SK-N-SH (cell line): ENCODE measurements at regions not wholly inside any gene's neighbourhood (a gene's known extent, or its start where the extent isn't known, plus 50 kb on each side); places are given as distances from the start of the nearest gene placed in this dataset.

ENCODE experiments used
- CTCF ChIA-PET: fragments of 300-600, 350-600 bp; formaldehyde crosslinking; extraction: SDS; loops from one replicate; lab custom pipeline; 2021; lab: Yijun Ruan, JAX
- POLR2A ChIA-PET: fragments of 350-600 bp; sonication (Branson Sonifier 250); formaldehyde crosslinking; extraction: SDS; loops from one replicate; lab custom pipeline; 2020; ENCODE audit warnings: antibody characterized with exemption, inconsistent platforms; lab: Yijun Ruan, JAX
- DNase-seq: peaks from one replicate; pipeline ENCODE4 v3.0.0; 2012
- H2AFZ ChIP-seq: fragments of 200-600 bp; sonication (generic); 2 replicates; pipeline ENCODE4 v1.8.1; 2016; ENCODE audit warnings: antibody characterized with exemption, mild to moderate bottlenecking, low read depth
- H3F3A ChIP-seq: fragments of 200-600 bp; sonication (generic); replicated peaks from 2 replicates; pipeline ENCODE3; 2016; ENCODE audit warnings: antibody characterized with exemption, mild to moderate bottlenecking; ENCODE audit not compliant: insufficient read depth
- H3K27ac ChIP-seq, 2 experiments: fragments of 200-500 bp in 1 of 2; fragments of 200-600 bp in 1 of 2; sonication (Bioruptor generic) in 1 of 2; sonication (generic), shearing (Covaris generic) in 1 of 2; 2 replicates each; pipeline versions ENCODE4 v1.5.1 to v1.6.1; 2014 to 2016; ENCODE audit warnings: low read depth in 2 of 2, inconsistent platforms in 1 of 2, low read length in 1 of 2, mild to moderate bottlenecking in 1 of 2, mixed read lengths in 1 of 2
- H3K27me3 ChIP-seq: fragments of 200-600 bp; sonication (generic), shearing (Covaris generic); 2 replicates; pipeline ENCODE4 v1.6.1; 2016; ENCODE audit warnings: mixed run types; ENCODE audit not compliant: insufficient read depth
- H3K36me3 ChIP-seq, 2 experiments: fragments of 200-500 bp in 1 of 2; fragments of 200-600 bp in 1 of 2; sonication (Bioruptor generic) in 1 of 2; sonication (generic) in 1 of 2; replicated peaks in 1 of 2; 2 replicates each; pipeline versions ENCODE3 to v1.5.1; 2014 to 2016; ENCODE audit warnings: low read length in 1 of 2, mild to moderate bottlenecking in 1 of 2; ENCODE audit not compliant: insufficient read depth in 2 of 2, control insufficient read depth in 1 of 2
- H3K4me1 ChIP-seq, 2 experiments: fragments of 200-500 bp in 1 of 2; fragments of 200-600 bp in 1 of 2; sonication (Bioruptor generic) in 1 of 2; sonication (generic), shearing (Covaris generic) in 1 of 2; 2 replicates each; pipeline versions ENCODE4 v1.5.1 to v1.6.1; 2014 to 2016; ENCODE audit warnings: low read depth in 1 of 2, low read length in 1 of 2, mixed run types in 1 of 2; ENCODE audit not compliant: insufficient read depth in 2 of 2, control insufficient read depth in 1 of 2
- H3K4me2 ChIP-seq: fragments of 200-600 bp; sonication (generic), shearing (Covaris generic); 2 replicates; pipeline ENCODE4 v1.6.1; 2017; ENCODE audit warnings: mixed run types
- H3K4me3 ChIP-seq, 2 experiments: fragments of 200-500 bp in 1 of 2; fragments of 200-600 bp in 1 of 2; sonication (Bioruptor generic) in 1 of 2; sonication (generic), shearing (Covaris generic) in 1 of 2; 2 replicates each; pipeline versions ENCODE4 v1.5.1 to v1.8.1; 2014 to 2016; ENCODE audit warnings: low read depth in 2 of 2, inconsistent platforms in 1 of 2, low read length in 1 of 2, mild to moderate bottlenecking in 1 of 2, mixed read lengths in 1 of 2, moderate library complexity in 1 of 2
- H3K79me2 ChIP-seq: fragments of 200-600 bp; sonication (generic); 2 replicates; pipeline ENCODE4 v1.8.1; 2017; ENCODE audit warnings: mild to moderate bottlenecking; ENCODE audit not compliant: insufficient read depth
- H3K9ac ChIP-seq: fragments of 200-600 bp; sonication (generic); 2 replicates; pipeline ENCODE4 v1.6.1; 2017; ENCODE audit warnings: mixed run types
- H3K9me2 ChIP-seq: fragments of 200-600 bp; sonication (generic); 2 replicates; pipeline ENCODE4 v1.6.1; 2017; ENCODE audit warnings: mixed run types
- H3K9me3 ChIP-seq: fragments of 200-600 bp; sonication (generic); 2 replicates; pipeline ENCODE4 v1.6.1; 2017; ENCODE audit warnings: mixed run types, mild to moderate bottlenecking, moderate library complexity
- H4K20me1 ChIP-seq: fragments of 200-600 bp; sonication (generic); 2 replicates; pipeline ENCODE4 v1.6.1; 2017; ENCODE audit warnings: mild to moderate bottlenecking, mixed run types; ENCODE audit not compliant: insufficient read depth
- CHD2 ChIP-seq: fragments of 150-350 bp; IDR thresholded peaks from 2 replicates; pipeline ENCODE4 v1.6.1; 2018; ENCODE audit warnings: low read length; ENCODE audit not compliant: partially characterized antibody
- EZH2phosphoT487 ChIP-seq: fragments of 200-600 bp; sonication (generic); IDR thresholded peaks from 2 replicates; pipeline ENCODE4 v1.6.1; 2017; ENCODE audit warnings: low read depth, mixed run types, mild to moderate bottlenecking, antibody characterized with exemption, moderate library complexity, borderline replicate concordance
- FOSL2 ChIP-seq: IDR thresholded peaks from 2 replicates; pipeline ENCODE4 v1.4.0; 2012; ENCODE audit warnings: low read depth, mild to moderate bottlenecking, moderate library complexity, borderline replicate concordance
- FOXM1 ChIP-seq: IDR thresholded peaks from 2 replicates; pipeline ENCODE4 v1.4.0; 2012; ENCODE audit warnings: low read depth, mild to moderate bottlenecking
- GABPA ChIP-seq: IDR thresholded peaks from 2 replicates; pipeline ENCODE4 v1.4.0; 2012; ENCODE audit warnings: low read depth, mild to moderate bottlenecking
- GATA2 ChIP-seq: sonication (generic); formaldehyde crosslinking; IDR thresholded peaks from 2 replicates; pipeline ENCODE4 v1.5.0; 2020; ENCODE audit warnings: mild to moderate bottlenecking, missing genetic modification reagents
- JUND ChIP-seq: IDR thresholded peaks from 2 replicates; pipeline ENCODE4 v1.4.0; 2012
- MEF2A ChIP-seq: IDR thresholded peaks from 2 replicates; pipeline ENCODE4 v1.4.0; 2012; ENCODE audit warnings: low read depth, borderline replicate concordance
- NFIC ChIP-seq: IDR thresholded peaks from 2 replicates; pipeline ENCODE4 v1.4.0; 2012; ENCODE audit warnings: borderline replicate concordance
- NRF1 ChIP-seq: IDR thresholded peaks from 2 replicates; pipeline ENCODE4 v1.6.1; 2012; ENCODE audit warnings: low read depth, mild to moderate bottlenecking, low read length
- POLR2AphosphoS5 ChIP-seq: IDR thresholded peaks from 2 replicates; pipeline ENCODE4 v1.6.1; 2012; ENCODE audit warnings: low read depth, low read length
- SIN3A ChIP-seq: IDR thresholded peaks from 2 replicates; pipeline ENCODE4 v1.6.1; 2012; ENCODE audit warnings: low read depth, mild to moderate bottlenecking, low read length, moderate library complexity, borderline replicate concordance
- TAF1 ChIP-seq: IDR thresholded peaks from 2 replicates; pipeline ENCODE4 v1.6.1; 2012; ENCODE audit warnings: low read depth, mild to moderate bottlenecking, low read length, moderate library complexity, borderline replicate concordance
- TCF12 ChIP-seq: IDR thresholded peaks from 2 replicates; pipeline ENCODE4 v1.4.0; 2012
- USF1 ChIP-seq: IDR thresholded peaks from 2 replicates; pipeline ENCODE4 v1.4.0; 2012; ENCODE audit warnings: low read depth, borderline replicate concordance
- USF2 ChIP-seq: fragments of 150-350 bp; IDR thresholded peaks from 2 replicates; pipeline ENCODE4 v1.6.1; 2017; ENCODE audit warnings: antibody characterized with exemption, low read length, low read depth, borderline replicate concordance
- WGBS: methylation state at CpG from one replicate; pipeline ENCODE4 v1.1.6; 2017; ENCODE audit warnings: low lambda C conversion rate; 5-methylcytosine and 5-hydroxymethylcytosine counted together
- TF ChIP-seq, protein P1 (sequence below): IDR thresholded peaks from 2 replicates; pipeline ENCODE4 v1.6.1; 2012; ENCODE audit warnings: mild to moderate bottlenecking, low read depth, low read length, moderate library complexity
- TF ChIP-seq, protein P2 (sequence below): IDR thresholded peaks from 2 replicates; pipeline ENCODE4 v1.4.0; 2012; ENCODE audit warnings: low read depth

DNA sequence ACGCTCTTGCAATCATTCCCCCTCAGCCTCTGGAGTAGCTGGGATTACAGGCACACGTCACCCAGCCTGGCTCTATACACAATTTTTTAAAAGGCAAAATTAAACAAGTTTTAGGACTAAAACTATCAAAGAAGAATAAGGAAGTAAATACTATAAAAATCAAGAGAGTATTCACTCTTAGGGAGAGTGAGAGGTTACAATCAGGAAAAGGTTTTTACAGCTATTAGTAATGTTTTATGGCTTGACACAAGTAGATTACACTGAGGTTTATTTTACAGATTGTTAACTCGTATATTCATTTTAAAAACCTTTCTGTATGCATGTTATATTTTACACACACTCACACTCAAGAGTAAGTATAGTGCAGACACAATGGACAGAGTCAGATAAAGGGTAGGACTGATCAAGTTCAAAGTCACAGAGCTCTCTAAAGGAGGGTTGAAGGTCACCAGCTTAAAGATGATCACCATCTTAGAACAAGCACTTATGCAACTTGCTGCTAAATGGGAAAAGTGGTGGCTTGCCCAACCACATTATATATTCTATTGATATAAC lies 77.9 kb upstream of the MAN1A2 start:
- 0 out of 2 replicates have a peak, but pooled peaks cover 6% of the 10 kb centered on the region for H3K27me3 ChIP-seq
- POLR2A ChIA-PET, result no interaction called here
- no peak overlapping the region for H3K4me3 ChIP-seq
- H3F3A ChIP-seq, result no peaks in the 10 kb centered on the region
- H3K9me3 ChIP-seq, result no peaks in the 10 kb centered on the region
- H3K9me2 ChIP-seq, result no peaks in the 10 kb centered on the region
- 37% methylated on average over 3 of the region's 3 CpGs for WGBS
- H3K79me2 ChIP-seq, result no peaks in the 10 kb centered on the region
- no peak for DNase-seq
- H3K4me1 ChIP-seq, result no peaks in the 10 kb centered on the region
- no peaks in the 10 kb centered on the region for H3K36me3 ChIP-seq
- no peaks in the 10 kb centered on the region for H4K20me1 ChIP-seq
- CTCF ChIA-PET, result interaction anchor here (1.2 to 2.4 kb wide), 4 partner anchors 161 to 469 kb away, joined by 3 to 11 read pairs (median 6); no protein-coding TSS in a partner anchor
- no peak overlapping the region for H2AFZ ChIP-seq
- H3K4me2 ChIP-seq, result no peak overlapping the region
- TF ChIP-seq, protein P1, sequence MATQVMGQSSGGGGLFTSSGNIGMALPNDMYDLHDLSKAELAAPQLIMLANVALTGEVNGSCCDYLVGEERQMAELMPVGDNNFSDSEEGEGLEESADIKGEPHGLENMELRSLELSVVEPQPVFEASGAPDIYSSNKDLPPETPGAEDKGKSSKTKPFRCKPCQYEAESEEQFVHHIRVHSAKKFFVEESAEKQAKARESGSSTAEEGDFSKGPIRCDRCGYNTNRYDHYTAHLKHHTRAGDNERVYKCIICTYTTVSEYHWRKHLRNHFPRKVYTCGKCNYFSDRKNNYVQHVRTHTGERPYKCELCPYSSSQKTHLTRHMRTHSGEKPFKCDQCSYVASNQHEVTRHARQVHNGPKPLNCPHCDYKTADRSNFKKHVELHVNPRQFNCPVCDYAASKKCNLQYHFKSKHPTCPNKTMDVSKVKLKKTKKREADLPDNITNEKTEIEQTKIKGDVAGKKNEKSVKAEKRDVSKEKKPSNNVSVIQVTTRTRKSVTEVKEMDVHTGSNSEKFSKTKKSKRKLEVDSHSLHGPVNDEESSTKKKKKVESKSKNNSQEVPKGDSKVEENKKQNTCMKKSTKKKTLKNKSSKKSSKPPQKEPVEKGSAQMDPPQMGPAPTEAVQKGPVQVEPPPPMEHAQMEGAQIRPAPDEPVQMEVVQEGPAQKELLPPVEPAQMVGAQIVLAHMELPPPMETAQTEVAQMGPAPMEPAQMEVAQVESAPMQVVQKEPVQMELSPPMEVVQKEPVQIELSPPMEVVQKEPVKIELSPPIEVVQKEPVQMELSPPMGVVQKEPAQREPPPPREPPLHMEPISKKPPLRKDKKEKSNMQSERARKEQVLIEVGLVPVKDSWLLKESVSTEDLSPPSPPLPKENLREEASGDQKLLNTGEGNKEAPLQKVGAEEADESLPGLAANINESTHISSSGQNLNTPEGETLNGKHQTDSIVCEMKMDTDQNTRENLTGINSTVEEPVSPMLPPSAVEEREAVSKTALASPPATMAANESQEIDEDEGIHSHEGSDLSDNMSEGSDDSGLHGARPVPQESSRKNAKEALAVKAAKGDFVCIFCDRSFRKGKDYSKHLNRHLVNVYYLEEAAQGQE, result no peak
- TF ChIP-seq USF1, result no peak
- no peak for TF ChIP-seq JUND
- TF ChIP-seq USF2, result no peak
- no peak for TF ChIP-seq EZH2phosphoT487
- no peak for TF ChIP-seq GATA2 (CRISPR knock-in tag)
- no peak for TF ChIP-seq MEF2A
- TF ChIP-seq CHD2, result no peak
- TF ChIP-seq, protein P2, sequence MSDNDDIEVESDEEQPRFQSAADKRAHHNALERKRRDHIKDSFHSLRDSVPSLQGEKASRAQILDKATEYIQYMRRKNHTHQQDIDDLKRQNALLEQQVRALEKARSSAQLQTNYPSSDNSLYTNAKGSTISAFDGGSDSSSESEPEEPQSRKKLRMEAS, result no peak
- no peak for TF ChIP-seq POLR2AphosphoS5
- no peak for TF ChIP-seq GABPA
- TF ChIP-seq SIN3A, result no peak
- no peak for TF ChIP-seq NFIC
- no peak for TF ChIP-seq NRF1
- no peak for TF ChIP-seq FOXM1
- no peak for TF ChIP-seq TAF1
- TF ChIP-seq TCF12, result no peak
- TF ChIP-seq FOSL2, result no peak
- H3K27ac ChIP-seq, result no peak overlapping the region
- no peak overlapping the region for H3K9ac ChIP-seq
